ENCODE measurements at regions not wholly inside any gene's neighbourhood (a gene's known extent, or its start where the extent isn't known, plus 50 kb on each side); places are given as distances from the start of the nearest gene placed in this dataset.

- no peak for TF ChIP-seq CTCF (IDR thresholded peaks at IDR 0.05; ENCODE audit: control extremely low read depth, extremely low read depth, low read depth, missing control alignments)
- ChIA-PET CTCF (no interaction called here), POLR2A (no interaction called here)
- DNase-seq (ENCODE audit: extremely low spot score) = no peak
Measured at GRCh38 chr5:10910261-10910660, 149.2 kb upstream of the DAP start.

- CTCF ChIA-PET = no interaction called here
- TF ChIP-seq CTCF (IDR thresholded peaks at IDR 0.05; ENCODE audit: control extremely low read depth, extremely low read depth, low read depth, missing control alignments) = no peak
- DNase-seq (ENCODE audit: extremely low spot score) = no peak
- POLR2A ChIA-PET = no interaction called here
Measured at GRCh38 chr5:10904862-10905432, 143.9 kb upstream of the DAP start.

GRCh38 chr5:10903786-10904560 is 142.9 kb upstream of the DAP start:
- ChIA-PET CTCF (no interaction called here), POLR2A (no interaction called here)
- no peak for DNase-seq (ENCODE audit: extremely low spot score)
- TF ChIP-seq CTCF (IDR thresholded peaks at IDR 0.05; ENCODE audit: control extremely low read depth, extremely low read depth, low read depth, missing control alignments) = no peak

GRCh38 chr5:10902145-10902544 is 141.1 kb upstream of the DAP start:
- ChIA-PET CTCF (interaction anchor here (1.3 kb wide), 1 partner anchor 52 kb away, joined by 4 read pairs; no protein-coding TSS in a partner anchor), POLR2A (no interaction called here)
- TF ChIP-seq CTCF (IDR thresholded peaks at IDR 0.05; ENCODE audit: control extremely low read depth, extremely low read depth, low read depth, missing control alignments) = no peak
- DNase-seq (ENCODE audit: extremely low spot score) = no peak

GRCh38 chr5:10898514-10898913 is 137.5 kb upstream of the DAP start:
- ChIA-PET CTCF (interaction anchor here (1.5 kb wide), 1 partner anchor 14 kb away, joined by 3 read pairs; no protein-coding TSS in a partner anchor), POLR2A (no interaction called here)
- TF ChIP-seq CTCF (IDR thresholded peaks at IDR 0.05; ENCODE audit: control extremely low read depth, extremely low read depth, low read depth, missing control alignments) = no peak
- DNase-seq (ENCODE audit: extremely low spot score) = no peak

GRCh38 chr5:10896016-10896415 is 135.0 kb upstream of the DAP start:
- no peak for TF ChIP-seq CTCF (IDR thresholded peaks at IDR 0.05; ENCODE audit: control extremely low read depth, extremely low read depth, low read depth, missing control alignments)
- DNase-seq (ENCODE audit: extremely low spot score) = no peak
- CTCF ChIA-PET = no interaction called here
- POLR2A ChIA-PET = no interaction called here
